ENCODE measurements at regions not wholly inside any gene's neighbourhood (a gene's known extent, or its start where the extent isn't known, plus 50 kb on each side); places are given as distances from the start of the nearest gene placed in this dataset.

GRCh38 chr2:217438136-217438535 is 564.7 kb downstream of the TNS1 start:
- H3K4me1 Mint-ChIP-seq (ENCODE audit: low read depth), result peaks cover 21% of the 10 kb centered on the region
- no peak overlapping the region for H3K27ac Mint-ChIP-seq
- no peaks in the 10 kb centered on the region for H3K27me3 Mint-ChIP-seq
- H3K4me3 Mint-ChIP-seq, result no peak overlapping the region
- H3K9me3 Mint-ChIP-seq (ENCODE audit: low read depth), result no peaks in the 10 kb centered on the region
- peaks cover 1% of the 10 kb centered on the region for H3K36me3 Mint-ChIP-seq

- Mint-ChIP-seq H3K27ac (no peak overlapping the region), H3K9me3 (ENCODE audit: low read depth) (no peaks in the 10 kb centered on the region), H3K4me3 (no peak overlapping the region), H3K4me1 (ENCODE audit: low read depth) (peaks cover 21% of the 10 kb centered on the region), H3K27me3 (no peaks in the 10 kb centered on the region), H3K36me3 (no peaks in the 10 kb centered on the region)
Measured at GRCh38 chr2:217437290-217437870, 565.4 kb downstream of the TNS1 start.

- Mint-ChIP-seq H3K27ac (no peak overlapping the region), H3K36me3 (no peaks in the 10 kb centered on the region), H3K9me3 (ENCODE audit: low read depth) (no peaks in the 10 kb centered on the region), H3K4me1 (ENCODE audit: low read depth) (peaks cover 21% of the 10 kb centered on the region), H3K27me3 (no peaks in the 10 kb centered on the region), H3K4me3 (no peak overlapping the region)
Measured at GRCh38 chr2:217436386-217436785, 566.4 kb downstream of the TNS1 start.

- H3K4me3 Mint-ChIP-seq, result no peak overlapping the region
Measured at GRCh38 chr2:217434180-217434975, 568.4 kb downstream of the TNS1 start.

GRCh38 chr2:217433522-217433921 is 569.3 kb downstream of the TNS1 start:
- Mint-ChIP-seq H3K9me3 (ENCODE audit: low read depth) (no peaks in the 10 kb centered on the region), H3K4me3 (no peak overlapping the region), H3K27ac (no peak overlapping the region), H3K27me3 (no peaks in the 10 kb centered on the region), H3K4me1 (ENCODE audit: low read depth) (peaks cover 14% of the 10 kb centered on the region), H3K36me3 (no peaks in the 10 kb centered on the region)

More at GRCh38 chr2:217434180-217434975, 568.4 kb downstream of the TNS1 start:
- H3K27me3 Mint-ChIP-seq, result no peaks in the 10 kb centered on the region
- no peaks in the 10 kb centered on the region for H3K9me3 Mint-ChIP-seq (ENCODE audit: low read depth)
- peaks cover 14% of the 10 kb centered on the region for H3K4me1 Mint-ChIP-seq (ENCODE audit: low read depth)
- no peaks in the 10 kb centered on the region for H3K36me3 Mint-ChIP-seq
- no peak overlapping the region for H3K27ac Mint-ChIP-seq

GRCh38 chr2:217431577-217432269 is 571.1 kb downstream of the TNS1 start:
- H3K27ac Mint-ChIP-seq, result no peak overlapping the region
- H3K4me1 Mint-ChIP-seq (ENCODE audit: low read depth), result peaks cover 14% of the 10 kb centered on the region
- no peaks in the 10 kb centered on the region for H3K27me3 Mint-ChIP-seq
- H3K4me3 Mint-ChIP-seq, result no peak overlapping the region
- no peaks in the 10 kb centered on the region for H3K9me3 Mint-ChIP-seq (ENCODE audit: low read depth)
- H3K36me3 Mint-ChIP-seq, result no peaks in the 10 kb centered on the region

GRCh38 chr2:217430916-217431576 is 571.2 kb upstream of the TNP1 start:
- Mint-ChIP-seq H3K4me1 (ENCODE audit: low read depth) (peaks cover 14% of the 10 kb centered on the region), H3K27ac (no peak overlapping the region), H3K27me3 (no peaks in the 10 kb centered on the region), H3K9me3 (ENCODE audit: low read depth) (no peaks in the 10 kb centered on the region), H3K36me3 (no peaks in the 10 kb centered on the region), H3K4me3 (no peak overlapping the region)

- Mint-ChIP-seq H3K36me3 (no peaks in the 10 kb centered on the region), H3K27ac (no peak overlapping the region), H3K4me1 (ENCODE audit: low read depth) (peaks cover 14% of the 10 kb centered on the region), H3K4me3 (no peak overlapping the region), H3K9me3 (ENCODE audit: low read depth) (peaks cover 3% of the 10 kb centered on the region), H3K27me3 (no peaks in the 10 kb centered on the region)
Measured at GRCh38 chr2:217429981-217430500, 570.2 kb upstream of the TNP1 start.

- no peaks in the 10 kb centered on the region for H3K4me1 Mint-ChIP-seq (ENCODE audit: low read depth)
- peaks cover 3% of the 10 kb centered on the region for H3K36me3 Mint-ChIP-seq
- H3K27ac Mint-ChIP-seq, result no peak overlapping the region
- H3K27me3 Mint-ChIP-seq, result no peaks in the 10 kb centered on the region
- H3K9me3 Mint-ChIP-seq (ENCODE audit: low read depth), result peaks cover 4% of the 10 kb centered on the region
- no peak overlapping the region for H3K4me3 Mint-ChIP-seq
Measured at GRCh38 chr2:217421834-217422233, 562.0 kb upstream of the TNP1 start.

- Mint-ChIP-seq H3K4me1 (ENCODE audit: low read depth) (no peaks in the 10 kb centered on the region), H3K9me3 (ENCODE audit: low read depth) (peaks cover 4% of the 10 kb centered on the region), H3K27me3 (no peaks in the 10 kb centered on the region), H3K4me3 (no peak overlapping the region), H3K36me3 (peaks cover 3% of the 10 kb centered on the region), H3K27ac (no peak overlapping the region)
Measured at GRCh38 chr2:217420854-217421253, 561.0 kb upstream of the TNP1 start.

GRCh38 chr2:217419055-217419671 is 559.3 kb upstream of the TNP1 start:
- peaks cover 3% of the 10 kb centered on the region for H3K36me3 Mint-ChIP-seq
- H3K4me3 Mint-ChIP-seq, result no peak overlapping the region
- H3K27me3 Mint-ChIP-seq, result no peaks in the 10 kb centered on the region
- no peaks in the 10 kb centered on the region for H3K4me1 Mint-ChIP-seq (ENCODE audit: low read depth)
- H3K9me3 Mint-ChIP-seq (ENCODE audit: low read depth), result no peaks in the 10 kb centered on the region
- H3K27ac Mint-ChIP-seq, result no peak overlapping the region

GRCh38 chr2:217418544-217418943 is 558.7 kb upstream of the TNP1 start:
- Mint-ChIP-seq H3K9me3 (ENCODE audit: low read depth) (no peaks in the 10 kb centered on the region), H3K4me3 (no peak overlapping the region), H3K36me3 (peaks cover 3% of the 10 kb centered on the region), H3K4me1 (ENCODE audit: low read depth) (no peaks in the 10 kb centered on the region), H3K27me3 (no peaks in the 10 kb centered on the region), H3K27ac (no peak overlapping the region)

- H3K9me3 Mint-ChIP-seq (ENCODE audit: low read depth), result no peaks in the 10 kb centered on the region
- no peak overlapping the region for H3K4me3 Mint-ChIP-seq
- no peak overlapping the region for H3K27ac Mint-ChIP-seq
- peaks cover 3% of the 10 kb centered on the region for H3K36me3 Mint-ChIP-seq
- no peaks in the 10 kb centered on the region for H3K4me1 Mint-ChIP-seq (ENCODE audit: low read depth)
- no peaks in the 10 kb centered on the region for H3K27me3 Mint-ChIP-seq
Measured at GRCh38 chr2:217418090-217418489, 558.2 kb upstream of the TNP1 start.

GRCh38 chr2:217417536-217417935 is 557.7 kb upstream of the TNP1 start:
- Mint-ChIP-seq H3K9me3 (ENCODE audit: low read depth) (no peaks in the 10 kb centered on the region), H3K27me3 (no peaks in the 10 kb centered on the region), H3K36me3 (peaks cover 3% of the 10 kb centered on the region), H3K4me1 (ENCODE audit: low read depth) (no peaks in the 10 kb centered on the region), H3K4me3 (no peak overlapping the region), H3K27ac (no peak overlapping the region)
